22Rv1 (cell line): ENCODE measurements at regions not wholly inside any gene's neighbourhood (a gene's known extent, or its start where the extent isn't known, plus 50 kb on each side); places are given as distances from the start of the nearest gene placed in this dataset.

Experiments used
- CTCF ChIP-seq: fragments of 450-650 bp; IDR thresholded peaks from 2 replicates; pipeline ENCODE4 v1.5.1; 2017; ENCODE audit warnings: mild to moderate bottlenecking
- ZFX ChIP-seq: fragments of 450-650 bp; IDR thresholded peaks from 2 replicates; pipeline ENCODE4 v1.6.1; 2017; ENCODE audit warnings: antibody characterized with exemption, borderline replicate concordance

GRCh38 chr21:28016571-28016970, 976.1 kb downstream of the LTN1 start:
- TF ChIP-seq CTCF (no peak), ZFX (no peak)
